DMS153 treated with DMSO at 0.1 percent for 48 hours (cell line): ENCODE measurements at regions not wholly inside any gene's neighbourhood (a gene's known extent, or its start where the extent isn't known, plus 50 kb on each side); places are given as distances from the start of the nearest gene placed in this dataset.
"Not testable (repeated sequence)": the region's sequence is repeated elsewhere in the genome, so short reads cannot be mapped to it uniquely, and the experiment has no call there.

Source experiments
- DNase-seq: peaks from one replicate; lab custom pipeline; 2025; ENCODE audit not compliant: unreplicated experiment; lab: John Stamatoyannopoulos, UW

DNA sequence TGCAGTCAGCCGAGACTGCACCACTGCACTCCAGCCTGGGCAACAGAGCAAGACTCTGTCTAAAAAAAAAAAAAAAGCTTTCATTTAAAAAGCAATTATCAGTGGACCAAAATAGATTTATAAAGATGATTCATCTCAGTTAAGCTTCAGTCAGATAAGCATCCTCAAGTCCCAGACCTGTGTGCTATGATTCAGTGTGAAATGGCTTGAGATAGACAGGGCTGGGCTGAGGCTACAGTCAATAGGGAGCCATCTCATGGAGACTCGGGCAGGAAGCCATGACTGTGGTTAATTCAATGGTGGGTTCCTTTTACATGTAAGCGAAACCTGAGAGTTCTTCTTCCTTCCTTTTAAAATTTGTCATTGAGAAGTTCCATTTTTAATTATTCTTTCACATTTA is 276.0 kb downstream of the TFAP2A start:
- no peak for DNase-seq

DNA sequence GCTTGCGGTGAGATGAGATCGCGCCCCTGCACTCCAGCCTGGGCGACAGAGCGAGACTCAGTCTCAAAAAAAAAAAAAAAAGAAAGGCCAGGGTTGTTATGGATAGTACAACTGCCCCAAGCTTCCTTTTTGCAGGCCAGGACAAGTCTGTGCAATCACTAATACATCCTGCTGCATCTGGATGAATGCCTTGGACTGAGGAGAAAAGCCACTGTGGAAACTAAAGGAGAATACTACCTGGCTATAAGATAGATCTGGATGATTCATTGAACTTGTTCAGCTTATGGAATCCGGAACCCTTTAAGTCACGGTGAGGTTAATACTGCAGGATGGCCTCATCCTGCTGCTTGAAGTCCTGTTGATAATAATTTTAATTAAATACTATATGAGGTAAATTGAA is 278.2 kb downstream of the TFAP2A start:
- no peak for DNase-seq

DNA sequence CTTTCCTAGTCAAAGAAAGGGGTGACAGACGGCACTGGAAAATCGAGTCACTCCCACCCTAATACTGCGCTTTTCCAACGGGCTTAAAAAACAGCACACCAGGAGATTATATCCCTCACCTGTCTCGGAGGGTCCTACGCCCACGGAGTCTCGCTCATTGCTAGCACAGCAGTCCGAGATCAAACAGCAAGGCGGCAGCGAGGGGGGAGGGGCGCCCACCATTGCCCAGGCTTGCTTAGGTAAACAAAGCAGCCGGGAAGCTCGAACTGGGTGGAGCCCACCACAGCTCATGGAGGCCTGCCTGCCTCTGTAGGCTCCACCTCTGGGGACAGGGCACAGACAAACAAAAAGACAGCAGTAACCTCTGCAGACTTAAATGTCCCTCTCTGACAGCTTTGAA is 280.7 kb downstream of the TFAP2A start:
- not testable (repeated sequence) for DNase-seq

DNA sequence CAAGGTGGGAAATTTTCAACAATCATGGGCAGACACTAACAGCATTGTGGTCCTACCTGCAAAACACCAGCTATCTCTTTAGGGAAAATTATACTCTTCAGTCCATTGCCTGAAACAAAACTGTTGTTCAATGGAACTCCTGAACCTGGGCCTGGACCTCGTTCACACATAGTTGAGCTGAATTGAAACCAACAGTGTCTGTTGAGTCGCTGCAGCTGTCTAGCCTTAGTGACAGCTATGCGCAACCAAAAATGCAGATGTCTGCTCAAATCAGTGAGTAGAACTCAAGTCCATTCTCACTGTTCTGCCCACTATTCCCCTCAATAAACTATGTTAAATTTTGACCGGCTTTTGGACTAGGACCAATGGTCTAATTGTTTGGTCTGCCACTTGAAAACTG is 286.2 kb downstream of the TFAP2A start:
- DNase-seq: no peak

DNA sequence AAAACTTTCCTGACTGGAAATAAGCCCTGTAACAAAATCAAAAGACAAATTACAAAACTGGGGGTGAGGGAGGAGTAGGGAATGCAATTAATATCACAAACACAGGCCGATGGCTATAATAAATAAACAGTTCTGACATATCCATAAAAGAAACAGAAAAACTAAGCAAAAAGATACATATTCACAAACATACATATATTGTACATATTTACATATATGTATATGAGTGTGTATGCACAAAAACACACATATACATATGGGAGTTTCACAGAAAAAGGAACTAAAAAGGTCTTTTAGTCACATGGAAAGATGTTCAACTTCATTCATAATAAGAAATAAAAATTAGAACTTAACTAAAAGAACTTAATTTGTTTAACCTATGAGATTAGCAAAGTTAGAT is 292.7 kb downstream of the TFAP2A start:
- DNase-seq: no peak

DNA sequence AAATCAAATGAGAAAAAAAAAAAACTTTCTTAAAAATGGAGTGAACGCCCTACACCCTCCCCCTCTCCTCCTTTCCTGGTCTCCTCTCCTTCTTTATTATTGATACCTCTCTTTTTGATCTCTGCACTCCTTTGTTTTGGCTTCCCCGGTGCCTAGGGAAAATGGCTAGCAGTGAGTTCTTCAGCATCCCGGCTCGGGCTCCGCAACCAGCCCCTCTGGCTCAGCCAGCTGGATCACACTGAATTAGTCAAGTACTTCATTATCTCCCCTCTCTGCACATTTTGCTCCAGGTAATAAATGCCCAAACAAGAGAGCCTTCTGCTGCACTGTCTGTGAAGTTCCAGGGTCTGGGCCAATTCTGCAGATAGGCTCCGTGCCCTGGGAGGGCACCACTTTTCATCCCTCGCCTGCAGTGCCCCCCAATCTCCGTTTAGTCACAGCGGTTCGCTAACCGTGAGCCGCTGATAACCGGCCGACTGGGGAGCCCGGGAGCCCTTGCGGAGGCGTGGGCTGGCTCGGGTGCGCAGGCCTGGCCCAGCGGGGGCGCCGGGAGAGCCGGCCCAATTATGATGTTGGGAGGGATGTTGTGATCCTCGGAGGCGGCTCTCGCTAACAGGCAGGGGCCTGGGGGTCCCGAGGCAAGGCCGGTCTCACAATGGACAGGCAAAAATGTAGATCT is 301.9 kb downstream of the TFAP2A start:
- DNase-seq: no peak

DNA sequence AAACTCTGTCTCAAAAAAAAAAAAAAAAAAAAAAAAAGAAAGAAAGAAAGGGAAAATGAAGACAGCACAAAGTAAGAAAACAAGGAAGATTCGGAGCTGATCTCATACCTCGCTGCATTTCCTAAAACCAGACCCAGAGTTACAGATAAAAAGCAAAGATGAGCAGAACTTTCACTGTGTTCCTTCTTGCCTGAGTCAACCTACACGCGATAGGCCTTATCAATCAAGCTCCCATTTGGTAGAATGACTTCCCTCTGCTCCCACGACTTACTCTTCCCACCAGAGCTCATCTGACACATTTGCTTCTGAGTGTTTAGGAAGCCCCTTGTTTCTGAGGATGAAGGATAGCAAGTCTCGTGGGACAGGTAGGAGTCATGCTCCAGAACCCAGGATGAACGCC is 302.9 kb downstream of the TFAP2A start:
- DNase-seq: no peak

DNA sequence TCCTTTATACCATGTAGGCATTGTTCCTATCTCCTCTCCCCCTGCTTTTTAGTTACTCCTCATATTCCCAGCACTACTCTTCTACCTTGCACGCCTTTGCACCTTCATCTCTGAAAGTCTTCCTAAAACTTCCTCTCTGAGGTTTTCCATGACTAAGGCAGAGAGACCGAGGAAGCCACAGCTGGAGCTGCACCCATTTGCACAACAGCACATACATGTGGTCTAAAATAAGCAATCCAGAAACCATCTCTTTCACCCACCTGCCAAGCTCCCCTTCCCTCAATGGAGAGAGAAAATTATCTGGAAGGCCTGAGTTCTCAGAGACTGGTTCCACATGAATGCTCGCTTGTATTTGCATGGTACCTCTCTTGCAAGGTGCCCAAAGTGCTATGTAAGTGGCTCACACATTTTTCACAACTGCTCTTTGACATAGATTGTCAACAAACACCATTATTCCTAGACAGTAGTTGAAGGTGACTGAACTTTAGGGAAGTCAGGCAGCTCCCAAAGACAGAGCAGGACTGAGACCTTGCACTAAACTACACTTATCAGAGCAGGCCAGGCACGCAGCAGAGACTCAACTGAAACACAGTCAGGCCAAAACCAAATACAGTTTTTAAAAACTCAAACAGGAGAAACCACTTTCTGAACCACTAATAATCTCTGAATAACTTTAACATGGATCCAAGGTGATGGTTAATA is 313.2 kb downstream of the TFAP2A start:
- no peak for DNase-seq

DNA sequence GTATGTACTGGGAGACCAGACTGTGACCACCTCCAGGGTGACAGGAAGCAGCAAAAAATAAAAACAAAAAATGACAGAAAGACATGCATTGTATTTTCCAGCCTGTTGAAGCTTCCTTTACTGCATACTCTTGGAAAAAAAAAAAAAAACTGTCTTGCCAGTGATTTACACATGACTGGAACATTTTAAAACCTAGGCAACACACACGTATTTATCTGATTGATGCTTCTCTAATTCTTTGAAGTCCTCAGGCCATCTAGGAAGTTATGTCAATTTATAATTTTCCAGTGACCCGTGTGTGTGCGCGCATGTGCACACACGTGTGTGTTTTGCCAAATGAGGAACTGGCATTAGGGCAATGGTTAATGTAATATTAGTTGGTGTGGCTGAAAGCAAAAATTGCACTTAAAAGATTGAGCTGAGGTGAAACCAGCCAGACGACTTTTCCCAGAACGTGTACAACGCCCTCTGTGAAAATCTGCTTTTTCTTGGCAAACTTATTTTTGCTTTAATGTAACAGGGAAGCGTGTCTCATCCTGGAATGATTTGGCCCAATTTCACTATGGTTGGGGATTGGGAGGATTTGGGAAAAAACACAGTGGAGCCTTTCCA is 315.2 kb downstream of the TFAP2A start:
- DNase-seq: no peak

DNA sequence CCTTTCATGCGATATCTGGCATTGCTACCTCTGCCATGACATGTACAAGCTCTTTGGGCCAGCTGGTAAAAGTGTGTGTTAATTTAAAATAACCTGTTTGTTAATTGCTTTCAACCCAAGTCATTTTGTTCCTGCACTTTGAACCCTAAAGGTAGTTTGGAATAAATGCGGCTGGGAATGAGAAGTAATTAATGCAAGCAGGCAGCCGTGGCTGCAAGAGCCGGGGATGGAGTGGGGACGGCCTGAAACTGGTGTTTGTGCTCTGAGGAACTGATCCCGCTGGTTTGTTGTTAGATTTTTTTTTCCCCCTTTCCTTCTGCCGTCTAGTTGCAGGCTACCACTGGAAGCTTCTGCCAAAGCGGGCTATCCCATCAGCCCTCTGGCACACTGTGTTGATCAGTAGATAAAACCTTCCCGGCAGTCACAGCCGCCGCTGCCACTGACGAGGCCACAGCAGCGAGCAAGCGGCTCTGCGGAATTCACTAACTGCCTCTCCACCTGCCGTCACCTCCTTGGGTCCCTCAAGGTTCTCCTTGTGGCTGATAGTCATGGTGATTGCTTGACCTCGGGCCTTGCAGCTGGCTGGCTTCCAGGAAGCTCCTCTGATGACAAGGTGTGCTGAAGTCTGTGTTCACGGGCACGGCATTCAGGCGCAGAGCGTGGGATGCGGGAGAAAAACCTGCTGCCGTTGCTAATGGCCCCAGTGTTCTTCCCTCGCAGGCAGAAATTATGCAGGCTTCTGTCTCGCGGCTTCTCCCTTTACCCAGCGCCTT is 315.9 kb downstream of the TFAP2A start:
- no peak for DNase-seq

DNA sequence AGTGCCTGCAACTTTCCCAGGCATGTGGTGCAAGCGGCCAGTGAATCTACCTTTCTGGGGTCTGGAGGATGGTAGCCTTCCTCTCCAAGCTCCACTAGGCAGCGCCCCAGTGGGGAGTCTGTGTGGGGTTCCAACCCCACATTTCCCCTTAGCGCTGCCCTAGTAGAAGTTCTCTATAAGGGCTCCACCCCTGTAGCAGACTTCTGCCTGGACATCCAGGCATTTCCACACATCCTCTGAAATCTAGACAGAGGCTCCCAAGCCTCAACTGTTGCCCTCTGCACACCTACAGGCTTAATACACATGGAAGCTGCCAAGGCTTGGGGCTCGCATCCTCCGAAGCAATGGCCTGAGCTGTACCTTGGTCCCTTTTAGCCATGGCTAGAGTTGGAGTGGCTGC is 321.6 kb downstream of the TFAP2A start:
- DNase-seq: no peak

DNA sequence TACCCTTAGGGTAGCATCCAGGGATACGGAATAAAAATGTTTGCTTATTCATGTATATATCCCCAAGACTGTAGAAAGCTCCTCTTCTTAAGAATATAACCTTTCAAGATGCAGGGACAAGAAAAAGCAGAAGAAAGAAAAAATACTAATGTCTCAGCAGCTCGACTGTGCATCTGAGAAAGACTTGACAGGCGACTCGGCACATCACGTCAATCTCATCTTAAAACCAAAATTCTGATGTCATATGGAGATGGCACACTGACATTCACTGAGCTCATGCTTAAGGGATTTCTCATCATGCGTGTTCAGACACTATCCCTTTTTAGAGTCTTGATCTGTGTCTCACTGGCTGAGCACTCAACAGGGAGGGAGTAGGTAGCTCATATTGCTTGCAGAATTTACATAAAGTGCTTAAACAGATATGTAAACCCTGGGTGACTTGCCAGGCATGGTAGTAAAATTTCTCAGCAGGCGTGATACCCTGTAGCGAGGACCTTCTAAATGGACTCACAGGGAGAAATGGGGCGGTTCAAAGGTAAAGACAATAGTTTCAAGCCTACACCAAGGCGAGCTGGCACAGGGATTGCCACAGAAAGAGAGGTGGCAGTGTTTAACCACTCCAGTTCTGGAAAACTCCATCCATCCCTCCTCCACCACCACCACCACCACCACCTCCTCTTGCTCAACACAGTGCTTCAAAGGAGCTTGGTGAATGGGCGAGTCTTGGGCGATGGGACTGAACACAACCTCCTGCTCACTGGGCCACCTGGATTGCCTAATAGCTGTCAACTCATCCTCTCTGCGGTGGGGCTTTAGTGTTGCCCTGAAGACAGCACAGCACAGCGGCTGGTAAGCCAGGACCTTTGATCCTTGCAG is 330.5 kb downstream of the TFAP2A start:
- no peak for DNase-seq

DNA sequence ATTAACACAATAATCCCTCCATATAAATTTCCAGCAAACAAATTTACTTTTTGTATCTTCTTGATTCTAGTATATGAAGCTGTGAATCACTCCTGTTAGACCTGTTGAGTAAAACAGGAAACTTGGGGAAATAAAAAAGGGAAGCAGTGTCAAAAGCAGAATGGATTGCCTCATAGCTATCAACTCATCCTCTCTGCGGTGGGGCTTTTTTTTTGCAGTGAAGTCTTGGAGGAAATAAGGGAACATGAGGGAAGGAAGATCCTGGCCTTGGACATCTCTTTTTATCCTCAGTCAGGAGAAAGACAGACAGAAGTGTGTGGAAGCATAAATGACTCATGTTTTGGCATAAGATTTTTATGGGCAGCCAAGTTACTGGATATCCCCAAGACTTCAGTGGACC is 332.5 kb downstream of the TFAP2A start:
- no peak for DNase-seq

DNA sequence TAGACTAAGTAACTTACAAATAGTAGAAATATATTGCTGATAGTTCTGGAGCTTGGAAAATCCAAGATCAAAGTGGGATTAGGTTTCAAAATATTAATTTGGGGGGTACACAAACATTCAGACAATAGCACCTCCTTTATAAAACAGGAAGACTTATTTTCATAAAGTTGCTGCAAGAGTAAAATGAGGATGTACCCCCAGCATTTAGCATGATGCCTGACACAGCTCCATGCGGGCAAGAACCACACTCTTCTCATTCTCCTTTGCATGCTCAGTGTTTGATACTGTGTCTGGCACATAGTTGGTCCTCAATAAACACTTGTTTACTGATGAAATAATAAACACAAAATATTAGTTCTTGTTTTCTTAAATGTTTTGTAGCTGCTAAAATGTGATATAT is 332.9 kb downstream of the TFAP2A start:
- no peak for DNase-seq

DNA sequence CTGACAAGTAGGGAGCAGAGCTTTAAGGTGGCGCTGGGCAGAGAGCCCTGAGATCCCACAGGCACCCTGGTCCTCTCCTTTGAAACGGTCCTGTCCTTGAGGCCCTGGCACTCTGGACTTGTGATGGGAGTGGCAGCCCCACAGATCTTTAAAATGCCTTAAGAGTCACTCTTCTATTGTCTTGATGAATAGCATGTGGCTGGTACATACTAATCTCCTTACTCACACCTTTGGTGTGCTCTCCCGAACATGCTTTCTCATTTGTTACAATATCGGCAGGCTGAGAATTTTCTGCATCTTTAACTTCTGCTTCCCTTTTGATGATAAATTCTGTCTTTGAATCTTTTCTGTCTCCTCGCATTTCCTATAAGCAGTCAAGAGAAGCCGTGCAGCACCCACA is 333.8 kb downstream of the TFAP2A start:
- no peak for DNase-seq

DNA sequence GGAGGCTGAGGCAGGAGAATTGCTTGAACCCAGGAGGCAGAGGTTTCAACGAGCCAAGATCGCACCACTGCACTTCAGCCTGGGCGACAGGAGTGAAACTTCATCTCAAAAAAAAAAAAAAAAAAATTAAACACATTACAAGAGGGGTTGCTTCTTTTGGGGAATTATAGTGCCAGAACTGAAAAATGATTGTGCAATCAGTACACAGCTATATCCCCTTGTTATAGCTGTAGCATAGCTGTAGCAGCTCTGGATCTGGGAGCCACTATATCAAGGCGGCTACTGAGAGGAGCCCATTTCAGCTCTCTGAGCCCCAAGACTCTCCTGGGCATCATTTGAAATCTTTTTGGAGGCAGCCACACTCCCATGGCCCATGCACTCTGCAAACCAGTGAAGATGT is 334.3 kb downstream of the TFAP2A start:
- no peak for DNase-seq

DNA sequence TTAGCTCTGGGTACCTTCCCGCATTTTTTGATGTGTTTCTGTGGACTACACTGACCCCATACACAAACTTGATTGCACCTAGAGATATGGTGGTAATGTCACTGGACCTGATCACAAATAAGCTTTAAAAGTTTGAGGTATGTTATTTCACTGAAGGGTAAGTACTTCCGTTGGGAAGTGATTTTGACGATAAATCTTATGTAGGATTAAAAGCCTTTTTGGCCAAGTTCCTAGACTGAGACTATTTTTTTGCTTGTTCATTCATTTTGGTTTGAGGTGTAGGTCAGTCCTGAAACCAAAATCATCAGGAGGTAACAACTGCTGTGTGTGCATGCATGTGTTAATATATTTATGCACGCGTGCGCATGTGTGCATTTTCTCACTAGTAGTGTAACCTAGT is 336.3 kb downstream of the TFAP2A start:
- no peak for DNase-seq

DNA sequence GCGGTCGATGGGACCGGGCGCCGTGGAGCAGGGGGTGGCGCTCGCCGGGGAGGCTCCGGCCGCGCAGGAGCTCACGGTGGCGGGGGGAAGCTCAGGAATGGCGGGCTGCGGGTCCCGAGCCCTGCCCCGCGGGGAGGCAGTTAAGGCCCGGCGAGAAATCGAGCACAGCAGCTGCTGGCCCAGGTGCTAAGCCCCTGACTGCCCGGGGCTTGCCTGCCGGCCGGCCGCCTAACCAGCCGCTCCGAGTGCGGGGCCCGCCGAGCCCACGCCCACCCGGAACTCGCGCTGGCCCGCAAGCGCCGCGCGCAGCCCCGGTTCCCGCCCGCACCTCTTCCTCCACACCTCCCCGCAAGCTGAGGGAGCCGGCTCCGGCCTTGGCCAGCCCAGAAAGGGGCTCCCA is 340.1 kb downstream of the TFAP2A start:
- DNase-seq: not testable (repeated sequence)

DNA sequence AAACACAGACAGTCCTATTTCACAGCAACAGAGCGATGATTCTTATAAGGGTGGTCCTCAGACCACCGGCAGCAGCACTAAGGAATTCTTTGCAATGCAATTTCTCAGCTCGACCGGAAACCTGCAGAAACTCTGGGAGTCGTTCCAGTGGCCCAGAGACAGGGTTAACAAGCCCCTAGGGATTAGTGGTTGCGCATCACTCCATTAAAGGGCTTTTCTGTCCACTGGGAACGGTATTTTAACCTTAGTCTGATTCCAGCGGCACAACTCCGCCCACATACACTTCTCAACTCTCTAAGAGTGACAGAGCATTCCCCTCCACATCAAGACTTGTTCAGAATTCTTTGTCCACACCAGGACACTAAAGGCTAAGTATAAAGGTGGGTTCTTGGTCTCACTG is 341.5 kb downstream of the TFAP2A start:
- no peak for DNase-seq

DNA sequence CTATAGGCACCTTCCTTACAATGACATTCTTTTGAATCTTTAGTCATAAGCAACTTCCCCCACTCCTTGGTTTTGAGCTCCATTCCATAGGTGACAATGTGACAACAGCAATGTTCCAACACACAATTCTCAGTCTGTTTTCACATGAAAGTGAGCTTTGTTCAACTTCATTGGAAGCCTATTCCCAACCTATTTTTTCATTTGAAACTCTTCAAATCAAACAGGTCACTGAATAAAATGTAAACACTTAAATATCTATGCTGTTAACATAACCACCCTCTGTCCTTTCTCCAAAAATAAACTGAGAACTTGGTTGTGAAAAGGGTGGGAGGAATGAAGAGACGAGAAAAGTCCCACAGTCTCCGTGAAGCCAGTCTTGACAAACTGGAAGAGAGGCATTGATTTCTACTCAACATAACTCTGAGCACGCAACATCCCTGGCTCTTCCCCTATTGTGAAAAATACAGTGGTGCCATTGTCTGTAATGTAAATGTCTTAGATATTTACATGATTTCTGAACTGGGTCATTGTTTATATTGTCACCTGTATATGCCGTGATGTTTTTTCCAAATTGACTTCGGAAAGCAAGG is 343.1 kb downstream of the TFAP2A start:
- DNase-seq: no peak
